ENCODE measurements at regions not wholly inside any gene's neighbourhood (a gene's known extent, or its start where the extent isn't known, plus 50 kb on each side); places are given as distances from the start of the nearest gene placed in this dataset.

DNA sequence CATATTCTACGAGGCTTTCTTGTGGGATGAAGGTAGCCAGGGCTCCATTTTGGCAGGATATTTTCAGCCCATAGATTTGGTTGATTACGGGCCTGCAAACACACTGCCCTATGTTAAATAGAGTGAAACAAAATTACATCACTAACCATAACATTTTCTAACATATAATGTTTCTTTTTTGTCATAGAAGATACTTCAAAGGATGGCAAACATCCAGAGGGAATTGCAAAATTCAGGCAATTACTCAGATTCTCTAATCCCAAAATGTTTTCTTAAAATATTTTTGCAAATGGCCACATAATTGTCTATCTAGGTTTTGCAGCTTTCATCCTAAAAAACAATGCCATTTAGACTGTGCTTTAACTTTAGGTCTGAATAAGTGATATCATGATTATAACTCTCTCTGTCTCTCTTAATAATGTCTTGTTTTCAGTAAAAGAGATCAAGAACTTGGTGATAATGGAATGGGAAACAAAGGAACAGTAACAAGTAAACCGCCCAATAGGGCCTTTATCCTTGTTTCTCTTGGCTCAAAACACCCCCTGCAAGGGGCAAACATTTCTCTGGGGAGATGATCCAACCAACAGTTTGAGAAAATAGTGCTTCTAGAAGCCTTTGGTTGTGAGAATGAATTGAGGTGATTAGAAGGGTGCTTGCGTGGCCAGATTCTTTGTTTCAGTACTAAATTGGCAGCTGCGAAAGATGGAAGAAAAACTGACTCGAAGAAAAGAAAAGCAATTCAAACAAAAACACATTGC, 54.4 kb upstream of the BTG1 start:
- DNase-seq (ENCODE audit: low spot score) = no peak

DNA sequence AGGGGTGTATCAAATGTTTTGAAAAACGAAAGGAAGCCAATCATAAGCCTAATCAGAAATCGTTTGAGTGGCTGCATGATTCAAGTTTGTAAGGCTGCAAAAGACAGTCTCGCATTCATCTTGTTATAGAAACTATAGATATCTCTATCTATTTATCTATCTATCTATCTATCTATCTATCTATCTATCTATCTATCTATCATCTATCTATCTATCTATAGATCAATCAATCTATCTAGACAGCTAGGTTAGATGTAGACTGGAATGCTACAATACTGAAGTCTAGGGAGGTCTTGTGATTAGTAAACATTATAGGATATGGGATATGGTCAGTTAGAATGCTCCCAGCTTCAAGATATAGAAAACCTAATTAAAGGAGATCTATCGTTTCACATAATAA, 52.2 kb upstream of the BTG1 start:
- no peak for DNase-seq (ENCODE audit: low spot score)

DNA sequence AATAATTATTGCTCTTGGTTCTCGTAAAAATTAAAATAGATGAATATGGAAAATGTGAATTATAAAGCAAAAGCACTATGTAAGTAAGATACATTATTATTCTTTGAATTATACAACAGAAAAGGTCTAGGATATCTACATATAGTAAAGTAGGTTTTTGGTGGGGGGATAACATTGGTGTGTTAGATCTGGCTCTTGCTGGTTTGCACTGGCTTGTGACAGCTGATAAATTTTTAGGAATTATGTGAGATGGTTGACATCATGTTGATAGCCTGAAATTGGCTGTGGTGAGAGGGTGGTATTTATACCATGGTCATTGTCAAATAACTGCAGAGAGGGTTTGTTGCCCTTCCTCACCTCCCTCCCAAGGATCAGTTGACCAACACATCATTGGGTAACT, 50.7 kb upstream of the BTG1 start:
- no peak for DNase-seq (ENCODE audit: low spot score)

Data from mesenteric fat pad (tissue), 1 donor.